ENCODE measurements at regions not wholly inside any gene's neighbourhood (a gene's known extent, or its start where the extent isn't known, plus 50 kb on each side); places are given as distances from the start of the nearest gene placed in this dataset.

GRCh38 chr2:187924293-187924692, 367.4 kb upstream of the GULP1 start:
- no peak for TF ChIP-seq POLR2AphosphoS5 (IDR thresholded peaks at IDR 0.05)
- TF ChIP-seq EP300 (IDR thresholded peaks at IDR 0.05): no peak
- TF ChIP-seq CTCF (IDR thresholded peaks at IDR 0.05): no peak
- TF ChIP-seq POLR2A (IDR thresholded peaks at IDR 0.05): no peak
- Histone ChIP-seq H3K27ac (no peak overlapping the region), H3K36me3 (no peaks in the 10 kb centered on the region), H3K4me3 (no peak overlapping the region), H3K27me3 (no peaks in the 10 kb centered on the region), H3K9me3 (no peaks in the 10 kb centered on the region), H3K4me1 (no peaks in the 10 kb centered on the region)
- no peak for DNase-seq
- intact Hi-C loops (cut with DNase I; ENCODE audit: low total_unique reads): no loop called here

DNA sequence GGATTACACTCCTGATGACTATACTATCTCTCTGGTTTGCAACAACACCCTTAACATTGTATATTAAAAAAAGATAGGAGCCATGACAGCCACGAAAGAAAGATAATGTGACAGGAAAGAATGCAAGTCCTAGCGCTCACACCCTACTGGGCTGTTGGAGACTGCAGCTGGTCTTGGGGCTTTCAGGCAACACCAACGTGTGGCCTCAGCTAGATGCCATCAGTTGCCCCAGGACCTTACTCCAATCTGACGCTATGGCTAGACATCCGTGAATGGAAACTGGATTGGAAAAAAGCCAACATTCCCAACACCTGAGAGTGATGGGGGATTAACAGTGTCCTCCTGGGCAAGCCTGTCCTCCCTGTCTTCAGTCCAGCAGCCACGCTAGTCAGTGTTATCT, 357.4 kb upstream of the GULP1 start:
- H3K27me3 ChIP-seq: no peaks in the 10 kb centered on the region
- intact Hi-C loops (cut with DNase I; ENCODE audit: low total_unique reads): no loop called here
- no peak overlapping the region for H3K4me3 ChIP-seq
- DNase-seq: no peak
- no peaks in the 10 kb centered on the region for H3K36me3 ChIP-seq
- TF ChIP-seq POLR2A (IDR thresholded peaks at IDR 0.05) (no peak), POLR2AphosphoS5 (IDR thresholded peaks at IDR 0.05) (no peak), EP300 (IDR thresholded peaks at IDR 0.05) (no peak), CTCF (IDR thresholded peaks at IDR 0.05) (no peak)
- no peaks in the 10 kb centered on the region for H3K4me1 ChIP-seq
- H3K9me3 ChIP-seq: no peaks in the 10 kb centered on the region
- 77 to 84% (median 81%) methylated on average over 6 of the region's 6 CpGs for WGBS, 5 donors
- H3K27ac ChIP-seq: no peak overlapping the region

- Histone ChIP-seq H3K4me1 (no peaks in the 10 kb centered on the region), H3K9me3 (no peaks in the 10 kb centered on the region), H3K27me3 (no peaks in the 10 kb centered on the region), H3K27ac (no peak overlapping the region), H3K36me3 (no peaks in the 10 kb centered on the region), H3K4me3 (no peak overlapping the region)
- intact Hi-C loops (cut with DNase I; ENCODE audit: low total_unique reads): no loop called here
- no peak for DNase-seq
- TF ChIP-seq CTCF (IDR thresholded peaks at IDR 0.05) (no peak), POLR2A (IDR thresholded peaks at IDR 0.05) (no peak)
- WGBS, 5 donors: 87 to 98% (median 96%) methylated on average over 3 to 4 of the region's 4 CpGs
Observed at GRCh38 chr2:187934692-187935091, 357.0 kb upstream of the GULP1 start.

DNA sequence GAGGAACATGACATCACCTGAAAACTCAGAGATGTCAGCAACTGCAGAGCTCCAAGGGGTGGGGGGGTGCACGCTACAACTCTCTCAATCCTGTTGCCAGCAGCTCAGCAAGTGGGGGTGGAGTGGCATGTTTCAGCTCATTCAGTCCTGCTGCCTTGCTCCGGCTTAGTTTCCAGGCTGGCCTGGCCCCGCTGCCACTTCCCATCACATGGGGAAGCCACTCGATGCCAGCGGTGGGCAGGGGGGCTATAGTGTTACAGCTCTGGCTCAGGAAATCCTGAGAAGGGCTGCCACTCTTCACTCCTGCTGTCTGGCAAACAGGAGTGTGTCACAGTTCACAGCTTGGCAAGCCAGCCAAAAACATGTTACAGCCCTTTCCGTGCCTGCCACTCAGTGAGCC, 356.5 kb upstream of the GULP1 start:
- 95 to 98% (median 95%) methylated on average over 4 to 6 of the region's 6 CpGs for WGBS, 5 donors

More for the DNA sequence above, 356.5 kb upstream of the GULP1 start:
- H3K27me3 ChIP-seq: no peaks in the 10 kb centered on the region
- no peak for TF ChIP-seq POLR2A (IDR thresholded peaks at IDR 0.05)
- TF ChIP-seq POLR2AphosphoS5 (IDR thresholded peaks at IDR 0.05): no peak
- TF ChIP-seq CTCF (IDR thresholded peaks at IDR 0.05): no peak
- TF ChIP-seq EP300 (IDR thresholded peaks at IDR 0.05): no peak
- H3K4me3 ChIP-seq: no peak overlapping the region
- H3K36me3 ChIP-seq: no peaks in the 10 kb centered on the region
- no peaks in the 10 kb centered on the region for H3K9me3 ChIP-seq
- no peak overlapping the region for H3K27ac ChIP-seq
- intact Hi-C loops (cut with DNase I; ENCODE audit: low total_unique reads): no loop called here
- H3K4me1 ChIP-seq: no peaks in the 10 kb centered on the region
- DNase-seq: no peak

Data from stomach (tissue), 8 donors.